GM12878 (cell line): ENCODE measurements at regions not wholly inside any gene's neighbourhood (a gene's known extent, or its start where the extent isn't known, plus 50 kb on each side); places are given as distances from the start of the nearest gene placed in this dataset.
"Not testable (repeated sequence)": the region's sequence is repeated elsewhere in the genome, so short reads cannot be mapped to it uniquely, and the experiment has no call there.

Experiments used
- ATAC-seq: fragments of 200-7000 bp; cut with Tn5 transposase; 3 replicates; pipeline ENCODE4 v1.9.1; 2020; ENCODE audit warnings: mild to moderate bottlenecking, moderate library complexity
- BruUV-seq: library from RNA; stranded (reverse); fragments of 400-500 nt; replicated peaks from 2 replicates; lab custom pipeline; 2021; lab: Mats Ljungman, UMichigan
- CTCF ChIA-PET: fragments of 300-600 bp; sonication (Branson Sonifier 250); formaldehyde crosslinking; extraction: SDS; loops from one replicate; lab custom pipeline; 2021; ENCODE audit warnings: inconsistent platforms; lab: Yijun Ruan, JAX
- POLR2A ChIA-PET: fragments of 350-600 bp; formaldehyde crosslinking; extraction: SDS; loops from one replicate; lab custom pipeline; 2021; ENCODE audit warnings: inconsistent platforms; lab: Charles Lee
- RAD21 ChIA-PET: fragments of 300-600 bp; sonication (Branson Sonifier 250); formaldehyde crosslinking; loops from one replicate; lab custom pipeline; 2023; ENCODE audit warnings: antibody characterized with exemption; ENCODE audit not compliant: unreplicated experiment; lab: Charles Lee
- SMC1A ChIA-PET: fragments of 300-600 bp; sonication (Branson Sonifier 250); formaldehyde crosslinking; loops from one replicate; lab custom pipeline; 2023; ENCODE audit not compliant: unreplicated experiment, uncharacterized antibody; lab: Charles Lee
- DNase-seq: peaks from one replicate; pipeline ENCODE4 v3.0.0-alpha.2; 2011; ENCODE audit warnings: low read depth, low spot score
- FAIRE-seq: peaks from 3 replicates; lab custom pipeline; 2011; peaks lifted over from hg19 to GRCh38; lab: Jason Lieb, UNC
- H2AFZ ChIP-seq: 2 replicates; pipeline ENCODE4 v1.6.0; 2011; ENCODE audit warnings: low read depth, low read length, control low read depth; ENCODE audit not compliant: control insufficient read depth
- H3K27ac ChIP-seq: 2 replicates; pipeline ENCODE4 v1.5.1; 2011; ENCODE audit warnings: control low read depth; ENCODE audit not compliant: control insufficient read depth, insufficient read depth
- H3K27me3 ChIP-seq, 2 experiments: replicated peaks in 1 of 2; 2 replicates each; pipeline versions ENCODE4 v1.6.0 to v1.6.1; 2011; ENCODE audit warnings: low read length in 1 of 2; ENCODE audit not compliant: control insufficient read depth in 2 of 2, insufficient read depth in 2 of 2
- H3K36me3 ChIP-seq, 2 experiments: 2 replicates each; pipeline ENCODE4 v1.5.1; 2011; ENCODE audit warnings: low read length in 1 of 2; ENCODE audit not compliant: control insufficient read depth in 2 of 2, insufficient read depth in 2 of 2
- H3K4me1 ChIP-seq: 2 replicates; pipeline ENCODE4 v1.6.1; 2011; ENCODE audit warnings: mild to moderate bottlenecking, low read length, moderate library complexity, mixed read lengths; ENCODE audit not compliant: control insufficient read depth, insufficient read depth
- H3K4me2 ChIP-seq: 2 replicates; pipeline ENCODE4 v1.6.0; 2011; ENCODE audit warnings: control low read depth; ENCODE audit not compliant: control insufficient read depth, insufficient read depth
- H3K4me3 ChIP-seq: fragments of 200-600 bp; sonication (generic); 2 replicates; pipeline ENCODE4 v1.5.1; 2016
- H3K79me2 ChIP-seq: 2 replicates; pipeline ENCODE4 v1.6.0; 2011; ENCODE audit warnings: low read length; ENCODE audit not compliant: control insufficient read depth, insufficient read depth
- H3K9ac ChIP-seq: 2 replicates; pipeline ENCODE4 v1.8.0; 2011; ENCODE audit warnings: low read length, control low read depth, mixed read lengths; ENCODE audit not compliant: control insufficient read depth, insufficient read depth
- H3K9me3 ChIP-seq: replicated peaks from 3 replicates; pipeline ENCODE4 v1.5.1; 2011; ENCODE audit warnings: mild to moderate bottlenecking, low read length; ENCODE audit not compliant: control insufficient read depth, insufficient read depth
- H4K20me1 ChIP-seq: 2 replicates; pipeline ENCODE4 v1.6.0; 2011; ENCODE audit not compliant: control insufficient read depth, insufficient read depth
- FOS ChIP-seq: IDR thresholded peaks from 3 replicates; pipeline ENCODE4 v1.6.1; 2011; ENCODE audit warnings: borderline replicate concordance; ENCODE audit not compliant: insufficient read length; ENCODE audit errors: extremely low read depth
- IKZF1 ChIP-seq: fragments of 450-650 bp; conservative IDR thresholded peaks from 2 replicates; pipeline ENCODE4 v1.6.1; 2017; ENCODE audit warnings: antibody characterized with exemption, mild to moderate bottlenecking
- LARP7 ChIP-seq: fragments of 450-650 bp; IDR thresholded peaks from 2 replicates; pipeline ENCODE4 v1.6.1; 2017; ENCODE audit warnings: mild to moderate bottlenecking
- RAD21 ChIP-seq: IDR thresholded peaks from 2 replicates; pipeline ENCODE4 v1.6.1; 2011; ENCODE audit warnings: mild to moderate bottlenecking, low read depth, low read length, moderate library complexity; ENCODE audit not compliant: insufficient read depth
- RFX5 ChIP-seq: IDR thresholded peaks from 2 replicates; pipeline ENCODE4 v1.6.1; 2011; ENCODE audit warnings: low read depth, low read length, improper control_type of control experiment
- TCF3 ChIP-seq: IDR thresholded peaks from 2 replicates; pipeline ENCODE4 v1.6.1; 2012; ENCODE audit warnings: low read depth, mild to moderate bottlenecking, low read length, borderline replicate concordance; ENCODE audit not compliant: insufficient read depth
- ZNF217 ChIP-seq: fragments of 450-650 bp; IDR thresholded peaks from 2 replicates; pipeline ENCODE4 v1.6.1; 2017; ENCODE audit warnings: antibody characterized with exemption, mild to moderate bottlenecking
- WGBS: methylation state at CpG from one replicate; pipeline ENCODE4 v1.1.6; 2016; ENCODE audit warnings: low lambda C conversion rate; ENCODE audit not compliant: insufficient replicate concordance, insufficient coverage; ENCODE audit errors: missing lambda C conversion rate; 5-methylcytosine and 5-hydroxymethylcytosine counted together
- in situ Hi-C: fragments of 300-500 bp; cut with MboI; formaldehyde crosslinking; loops from 9 replicates; pipeline ENCODE4 v1.14.3; 2018; ENCODE audit warnings: mixed read lengths
- intact Hi-C: fragments of 100-400 bp; cut with micrococcal nuclease; formaldehyde crosslinking; loops from one replicate; pipeline ENCODE4 v1.14.2; 2022; ENCODE audit not compliant: unreplicated experiment
- TF ChIP-seq, protein P1 (sequence below): fragments of 450-650 bp; IDR thresholded peaks from 2 replicates; pipeline ENCODE4 v1.6.1; 2017; ENCODE audit warnings: mild to moderate bottlenecking, low read depth, inconsistent platforms; ENCODE audit not compliant: poor library complexity, severe bottlenecking

DNA sequence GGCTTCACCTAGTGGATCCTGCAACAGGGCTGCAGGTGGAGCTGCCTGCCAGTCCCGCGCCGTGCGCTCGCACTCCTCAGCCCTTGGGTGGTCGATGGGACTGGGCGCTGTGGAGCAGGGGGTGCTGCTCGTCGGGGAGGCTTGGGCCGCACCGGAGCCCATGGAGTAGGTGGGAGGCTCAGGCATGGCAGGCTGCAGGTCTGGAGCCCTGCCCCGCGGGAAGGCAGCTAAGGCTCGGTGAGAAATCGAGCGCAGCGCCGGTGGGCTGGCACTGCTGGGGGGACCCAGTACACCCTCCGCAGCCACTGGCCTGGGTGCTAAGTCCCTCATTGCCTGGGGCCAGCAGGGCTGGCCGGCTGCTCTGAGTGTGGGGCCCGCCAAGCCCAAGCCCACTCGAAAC, 156.3 kb upstream of the NRXN3 start:
- H3K36me3 ChIP-seq, H3K4me3 ChIP-seq, ATAC-seq, BruUV-seq, H3K79me2 ChIP-seq, H3K27me3 ChIP-seq, RAD21 ChIA-PET, H3K9me3 ChIP-seq, intact Hi-C loops, H3K4me2 ChIP-seq, CTCF ChIA-PET, H3K27ac ChIP-seq, H4K20me1 ChIP-seq, FAIRE-seq, H2AFZ ChIP-seq, DNase-seq, H3K4me1 ChIP-seq, POLR2A ChIA-PET, H3K9ac ChIP-seq, in situ Hi-C loops, SMC1A ChIA-PET: not testable (repeated sequence)
- WGBS = 84% methylated on average over 18 of the region's 22 CpGs

DNA sequence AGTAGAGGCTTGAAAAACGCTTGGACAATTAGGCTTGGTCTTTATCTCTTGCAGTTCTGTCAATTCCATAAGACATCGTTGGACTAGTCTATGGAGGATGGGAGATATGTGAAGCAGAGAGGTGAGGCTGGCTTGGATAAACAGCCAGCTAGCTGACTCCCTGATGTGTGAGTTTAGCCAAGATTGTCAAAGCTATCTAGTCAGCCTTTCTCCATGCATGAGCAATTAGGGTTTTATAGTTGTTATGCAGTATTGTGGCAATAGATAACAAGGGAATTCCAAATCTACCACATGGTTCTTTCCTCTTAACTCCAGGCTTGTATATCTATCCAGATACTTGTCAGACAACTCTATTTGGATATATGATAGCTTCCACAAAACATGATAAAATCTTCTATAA, 153.6 kb upstream of the NRXN3 start:
- ChIA-PET POLR2A (interaction anchor here (0.6 kb wide), 1 partner anchor 127 kb away, joined by 3 read pairs; no protein-coding TSS in a partner anchor), SMC1A (no interaction called here), CTCF (interaction anchor here (0.6 kb wide), 1 partner anchor 14 kb away, joined by 3 read pairs; no protein-coding TSS in a partner anchor), RAD21 (interaction anchor here (0.6 kb wide), 1 partner anchor 405 kb away, joined by 3 read pairs; no protein-coding TSS in a partner anchor)
- H3K9ac ChIP-seq = no peak overlapping the region
- 10% methylated on average over 2 of the region's 2 CpGs for WGBS
- H3K27me3 ChIP-seq = no peaks in the 10 kb centered on the region; a peak in 1 of 4 replicates
- no peaks in the 10 kb centered on the region for H3K36me3 ChIP-seq
- no peak overlapping the region for H2AFZ ChIP-seq
- FAIRE-seq = no peak
- no TSS peak for BruUV-seq
- no peak overlapping the region for H3K4me3 ChIP-seq
- no peak for ATAC-seq
- H3K4me1 ChIP-seq = no peaks in the 10 kb centered on the region
- intact Hi-C loops (no loop called here), in situ Hi-C loops (no loop called here)
- TF ChIP-seq LARP7 (no peak), TCF3 (no peak), RAD21 (no peak), ZNF217 (no peak), RFX5 (no peak), IKZF1 (no peak), FOS (no peak)
- TF ChIP-seq, protein P1, sequence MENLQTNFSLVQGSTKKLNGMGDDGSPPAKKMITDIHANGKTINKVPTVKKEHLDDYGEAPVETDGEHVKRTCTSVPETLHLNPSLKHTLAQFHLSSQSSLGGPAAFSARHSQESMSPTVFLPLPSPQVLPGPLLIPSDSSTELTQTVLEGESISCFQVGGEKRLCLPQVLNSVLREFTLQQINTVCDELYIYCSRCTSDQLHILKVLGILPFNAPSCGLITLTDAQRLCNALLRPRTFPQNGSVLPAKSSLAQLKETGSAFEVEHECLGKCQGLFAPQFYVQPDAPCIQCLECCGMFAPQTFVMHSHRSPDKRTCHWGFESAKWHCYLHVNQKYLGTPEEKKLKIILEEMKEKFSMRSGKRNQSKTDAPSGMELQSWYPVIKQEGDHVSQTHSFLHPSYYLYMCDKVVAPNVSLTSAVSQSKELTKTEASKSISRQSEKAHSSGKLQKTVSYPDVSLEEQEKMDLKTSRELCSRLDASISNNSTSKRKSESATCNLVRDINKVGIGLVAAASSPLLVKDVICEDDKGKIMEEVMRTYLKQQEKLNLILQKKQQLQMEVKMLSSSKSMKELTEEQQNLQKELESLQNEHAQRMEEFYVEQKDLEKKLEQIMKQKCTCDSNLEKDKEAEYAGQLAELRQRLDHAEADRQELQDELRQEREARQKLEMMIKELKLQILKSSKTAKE = no peak
- no peak for DNase-seq
- no peaks in the 10 kb centered on the region for H3K9me3 ChIP-seq
- H3K79me2 ChIP-seq = no peaks in the 10 kb centered on the region
- no peak overlapping the region for H3K4me2 ChIP-seq
- no peaks in the 10 kb centered on the region for H4K20me1 ChIP-seq
- no peak overlapping the region for H3K27ac ChIP-seq
